Kidney capillary endothelial cell (primary cell): ENCODE measurements at regions not wholly inside any gene's neighbourhood (a gene's known extent, or its start where the extent isn't known, plus 50 kb on each side); places are given as distances from the start of the nearest gene placed in this dataset.
"Not testable (repeated sequence)": the region's sequence is repeated elsewhere in the genome, so short reads cannot be mapped to it uniquely, and the experiment has no call there.

Source experiments
- DNase-seq: peaks from one replicate; pipeline ENCODE4 v3.0.0-alpha.2; 2018; ENCODE audit warnings: low spot score

DNA sequence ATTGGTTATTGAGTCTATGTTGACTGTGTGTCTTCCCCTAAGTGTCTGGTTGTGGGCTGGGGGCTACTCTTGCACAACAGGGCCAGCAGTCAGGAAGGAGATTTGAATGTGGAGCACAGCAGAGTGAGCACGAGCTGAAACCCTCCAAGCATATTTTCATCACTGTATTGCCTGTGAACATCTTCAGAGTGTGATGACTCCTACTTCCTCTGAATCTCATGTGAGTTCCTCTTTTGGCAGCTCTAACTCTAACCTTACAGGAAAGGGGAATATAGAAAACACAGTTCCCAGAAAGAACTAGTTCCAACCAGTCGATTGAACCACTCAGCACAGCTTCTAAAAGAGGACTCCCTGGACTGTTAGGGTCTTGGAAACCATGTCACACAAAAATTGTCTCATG is 211.6 kb downstream of the RAP2B start:
- peak; percentile 60 for DNase-seq

DNA sequence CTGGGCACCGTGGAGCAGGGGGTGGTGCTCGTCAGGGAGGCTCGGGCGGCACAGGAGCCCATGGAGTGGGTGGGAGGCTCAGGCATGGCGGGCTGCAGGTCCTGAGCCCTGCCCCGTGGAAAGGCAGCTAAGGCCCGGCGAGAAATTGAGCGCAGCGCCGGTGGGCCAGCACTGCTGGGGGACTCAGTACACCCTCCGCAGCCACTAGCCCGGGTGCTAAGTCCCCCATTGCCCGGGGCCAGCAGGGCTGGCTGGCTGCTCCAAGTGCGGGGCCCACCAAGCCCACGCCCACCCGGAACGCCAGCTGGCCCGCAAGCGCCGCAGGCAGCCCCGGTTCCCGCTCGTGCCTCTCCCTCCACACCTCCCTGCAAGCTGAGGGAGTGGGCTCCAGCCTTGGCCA is 216.3 kb downstream of the RAP2B start:
- DNase-seq, result not testable (repeated sequence)

DNA sequence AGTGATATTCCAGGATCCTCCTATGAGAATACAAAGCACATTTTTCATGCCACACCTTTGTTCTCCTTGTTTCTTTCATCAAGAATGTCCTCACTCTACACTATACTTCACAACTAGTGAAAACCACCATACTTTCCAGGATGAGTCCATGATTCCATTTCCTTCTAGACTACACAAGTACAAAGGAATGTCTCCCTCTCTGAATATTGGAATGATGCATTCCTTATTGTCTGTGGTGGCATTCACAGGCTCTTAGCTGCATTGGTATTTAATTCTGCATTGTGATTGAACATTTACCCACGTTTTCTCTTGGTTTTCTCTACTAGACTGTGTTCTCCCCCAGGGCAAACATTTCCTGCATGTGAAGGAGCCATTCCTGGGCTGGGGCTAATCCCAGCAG is 217.5 kb downstream of the RAP2B start:
- peak; percentile 34 for DNase-seq

DNA sequence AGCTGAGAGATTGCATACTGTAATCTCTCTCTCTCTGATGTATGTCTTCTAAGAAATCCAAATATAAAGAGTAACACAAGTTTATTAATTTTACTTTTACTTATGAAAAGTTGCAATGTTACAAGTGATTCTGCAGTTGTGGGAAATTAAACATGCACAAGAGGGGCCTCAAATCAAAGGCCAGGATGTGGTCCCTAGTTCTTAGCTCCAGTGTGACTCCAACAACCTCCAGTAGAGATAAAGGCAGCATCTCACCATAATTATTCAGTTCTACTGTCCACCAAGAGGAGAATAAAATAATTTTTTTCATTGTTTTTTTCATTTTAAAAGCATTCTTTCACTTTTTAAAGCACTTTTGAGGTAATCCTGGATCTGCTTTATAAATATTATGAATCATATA is 223.3 kb downstream of the RAP2B start:
- DNase-seq, result no peak

DNA sequence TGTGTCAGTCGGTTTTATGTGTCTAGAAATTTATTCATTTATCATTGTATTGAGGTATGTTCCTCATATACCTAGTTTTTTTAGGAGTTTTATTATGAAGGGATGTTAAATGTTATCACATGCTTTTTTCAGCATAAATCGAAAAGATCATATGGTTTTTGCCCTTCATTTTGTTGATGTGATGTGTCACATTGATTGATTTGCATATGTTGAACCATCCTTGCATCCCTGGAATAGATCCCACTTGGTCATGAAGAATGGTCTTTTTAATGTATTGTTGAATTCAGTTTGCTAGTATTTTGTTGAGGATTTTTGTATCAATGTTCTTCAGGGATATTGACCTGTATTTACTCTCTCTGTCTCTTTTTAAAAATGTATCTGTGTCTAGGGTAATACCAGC is 230.3 kb downstream of the RAP2B start:
- no peak for DNase-seq

DNA sequence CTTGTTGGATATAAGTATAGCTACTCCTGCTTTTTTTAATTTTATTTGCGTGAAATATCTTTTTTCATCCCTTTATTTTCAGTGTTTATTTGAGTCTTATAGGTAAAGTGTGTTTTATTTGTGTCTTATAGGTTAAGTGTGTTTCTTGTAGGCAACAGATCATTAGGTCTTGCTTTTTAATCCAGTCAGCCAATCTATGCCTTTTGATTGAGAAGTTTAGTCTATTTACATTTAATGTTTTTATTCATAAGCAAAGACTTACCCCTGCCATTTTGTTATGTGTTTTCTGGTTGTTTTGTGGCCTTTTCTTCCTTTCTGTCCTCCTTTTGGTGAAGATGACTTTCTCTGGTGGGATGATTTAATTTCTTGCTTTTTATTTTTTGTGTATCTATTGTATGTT is 232.0 kb downstream of the RAP2B start:
- no peak for DNase-seq

DNA sequence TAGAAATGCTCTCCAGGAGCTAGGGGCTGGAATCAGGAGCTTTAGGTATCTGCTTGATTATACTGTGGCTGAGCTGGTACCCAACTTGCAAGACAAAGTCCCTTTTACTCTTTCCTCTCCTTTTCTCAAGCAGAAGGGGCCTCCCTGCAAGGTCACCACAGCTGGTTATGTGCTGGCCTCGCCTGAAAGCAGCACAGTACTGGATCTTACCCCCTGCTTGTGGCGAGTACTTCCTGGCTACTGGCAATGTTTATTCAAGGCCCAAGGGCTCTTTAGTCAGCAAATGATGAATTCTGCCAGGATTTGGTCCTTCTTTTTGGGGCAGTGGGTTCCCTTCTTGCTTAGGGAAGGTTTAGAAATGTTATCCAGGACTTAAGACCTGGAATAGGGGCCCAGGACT is 234.6 kb downstream of the RAP2B start:
- no peak for DNase-seq

DNA sequence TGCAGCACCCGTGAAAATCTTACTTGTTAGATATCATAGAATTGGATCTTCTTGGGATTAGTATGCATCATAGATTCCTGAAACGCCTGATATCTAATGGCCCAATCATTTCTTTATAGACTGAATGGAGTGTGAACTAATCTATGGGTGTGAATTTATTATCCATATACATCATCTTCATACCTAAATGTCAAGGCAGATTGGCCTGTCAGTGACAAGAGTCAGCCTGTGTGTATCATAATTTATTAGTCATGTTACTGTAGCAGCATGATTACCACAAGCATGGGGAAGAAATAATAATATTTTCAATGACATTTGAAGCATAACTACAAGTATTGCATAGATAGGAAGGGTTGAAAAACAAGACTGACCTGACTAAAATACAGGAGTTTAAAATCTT is 235.8 kb downstream of the RAP2B start:
- no peak for DNase-seq

DNA sequence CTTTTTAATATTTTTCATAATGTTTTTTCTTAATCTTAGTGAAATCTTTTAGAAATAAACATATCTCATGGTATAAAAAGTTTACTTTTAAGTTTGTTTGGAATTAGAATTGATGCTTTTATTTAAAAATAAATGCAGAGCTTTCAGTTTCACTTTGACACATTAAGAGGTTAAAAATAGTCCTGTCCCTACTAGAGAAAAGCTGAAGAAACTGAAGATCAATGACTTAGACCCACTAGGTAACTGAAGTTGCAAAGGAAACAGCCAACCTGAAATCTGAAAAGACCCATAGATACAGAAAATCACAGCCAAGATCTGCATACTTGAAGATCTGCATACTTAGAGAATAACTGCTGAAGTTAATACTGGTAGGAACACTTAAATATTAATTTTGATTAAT is 237.6 kb downstream of the RAP2B start:
- no peak for DNase-seq

DNA sequence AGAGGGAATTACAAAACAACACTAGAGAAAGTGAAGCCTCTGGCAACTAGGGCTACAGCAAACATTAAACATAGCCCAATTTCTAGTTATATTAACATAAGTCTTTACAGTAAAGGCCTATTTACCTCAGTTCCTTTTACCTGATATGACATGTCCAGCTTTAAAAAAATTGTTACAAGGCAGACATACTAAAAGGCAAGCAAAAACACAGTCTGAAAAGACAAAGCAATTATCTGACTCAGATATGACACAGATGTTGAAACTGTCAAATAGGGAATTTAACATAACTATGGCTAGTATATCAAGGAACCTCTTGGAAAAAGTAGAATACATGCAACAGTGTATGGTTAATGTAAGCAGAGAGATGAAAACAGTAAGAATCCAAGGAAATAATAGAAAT is 238.6 kb downstream of the RAP2B start:
- peak; percentile 5 for DNase-seq

DNA sequence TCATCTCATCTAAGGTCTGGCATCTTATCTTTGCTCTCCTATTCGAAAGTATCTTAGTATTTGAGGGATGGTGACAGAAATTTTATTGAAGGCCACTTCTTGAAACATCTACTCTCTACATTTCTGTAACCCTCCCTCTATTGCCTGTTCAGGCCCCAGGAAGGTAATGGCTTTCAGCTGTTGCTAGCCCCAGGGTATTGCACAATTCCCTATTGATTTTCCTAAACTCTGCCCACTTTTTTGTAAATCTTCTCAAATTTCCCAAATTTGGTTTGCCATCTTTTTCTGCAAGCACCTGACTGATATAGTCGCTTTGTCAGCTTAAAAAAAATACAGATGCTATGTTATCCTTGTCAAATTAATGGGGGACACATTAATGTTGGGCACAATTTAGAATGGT is 242.1 kb downstream of the RAP2B start:
- DNase-seq, result no peak

DNA sequence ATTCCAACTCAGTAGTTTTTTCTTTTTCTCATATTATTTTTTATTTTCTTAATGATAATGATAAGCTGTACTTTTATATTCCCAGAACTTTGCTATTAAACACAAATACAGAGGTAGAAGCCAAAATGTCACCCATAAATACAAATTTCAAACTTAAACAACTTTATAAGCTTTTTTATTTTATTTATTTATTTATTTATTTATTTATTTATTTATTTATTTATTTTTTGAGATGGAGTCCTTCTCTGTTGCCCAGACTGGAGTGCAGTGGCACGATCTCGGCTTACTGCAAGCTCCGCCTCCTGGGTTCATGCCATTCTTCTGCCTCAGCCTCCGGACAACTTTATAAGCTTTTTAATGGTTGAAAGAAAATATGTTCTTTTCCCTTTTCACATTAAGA is 243.3 kb downstream of the RAP2B start:
- DNase-seq, result not testable (repeated sequence)

DNA sequence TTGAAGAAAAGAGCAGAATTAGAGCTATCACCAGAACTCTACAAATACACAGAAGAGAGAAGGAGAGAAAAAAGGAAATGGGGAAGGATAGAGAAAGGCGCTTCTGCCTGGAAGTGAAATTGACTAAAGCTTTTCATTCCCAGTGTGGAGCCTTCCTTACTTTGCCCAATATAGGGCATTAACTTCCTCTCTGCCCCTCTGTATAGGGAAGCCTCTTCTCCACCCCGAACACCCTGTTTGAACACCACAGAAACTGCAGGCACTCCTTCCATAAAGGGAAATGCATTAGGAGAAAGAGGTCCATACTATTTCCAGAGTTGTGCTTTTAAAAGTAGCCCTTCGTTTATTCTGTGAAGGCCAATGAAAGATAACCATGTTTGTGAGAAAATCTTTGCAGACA is 248.5 kb downstream of the RAP2B start:
- no peak for DNase-seq

DNA sequence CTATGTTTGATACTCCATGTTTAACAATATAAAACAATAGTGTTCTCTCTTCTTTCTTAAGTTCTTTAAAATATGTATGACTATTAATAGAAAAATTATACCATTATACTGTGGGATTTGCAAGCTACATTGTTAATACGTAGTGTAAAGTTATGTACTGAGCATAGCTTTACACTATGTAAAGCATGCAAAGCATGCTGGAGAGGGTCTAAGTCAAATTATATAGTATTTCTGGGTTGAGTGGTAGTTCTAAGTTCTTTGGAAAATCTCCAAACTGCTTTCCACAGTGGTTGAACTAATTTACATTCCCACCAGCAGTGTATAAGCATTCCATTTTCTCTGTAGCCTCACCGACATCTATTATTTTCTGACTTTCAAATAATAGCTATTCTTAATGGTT is 253.0 kb downstream of the RAP2B start:
- DNase-seq, result no peak

DNA sequence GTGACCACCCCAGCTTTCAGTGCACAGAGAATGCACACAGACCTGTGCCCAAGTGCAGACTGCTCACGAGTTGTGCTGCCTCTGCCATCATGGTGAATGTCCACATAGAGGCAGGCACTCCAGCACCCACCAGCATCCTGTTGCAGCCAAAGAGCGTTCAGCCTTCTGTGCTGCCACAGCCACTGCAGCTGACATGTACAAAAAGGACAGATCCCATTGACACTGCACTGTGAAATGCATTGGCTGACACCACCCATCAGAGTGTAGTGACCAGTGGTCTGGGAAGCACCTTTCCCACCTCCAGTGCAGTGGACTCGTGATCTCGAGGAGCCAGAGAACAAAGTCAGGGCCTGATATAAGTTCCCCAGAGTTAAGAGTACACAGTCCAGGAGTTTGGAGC is 260.3 kb downstream of the RAP2B start:
- no peak for DNase-seq

DNA sequence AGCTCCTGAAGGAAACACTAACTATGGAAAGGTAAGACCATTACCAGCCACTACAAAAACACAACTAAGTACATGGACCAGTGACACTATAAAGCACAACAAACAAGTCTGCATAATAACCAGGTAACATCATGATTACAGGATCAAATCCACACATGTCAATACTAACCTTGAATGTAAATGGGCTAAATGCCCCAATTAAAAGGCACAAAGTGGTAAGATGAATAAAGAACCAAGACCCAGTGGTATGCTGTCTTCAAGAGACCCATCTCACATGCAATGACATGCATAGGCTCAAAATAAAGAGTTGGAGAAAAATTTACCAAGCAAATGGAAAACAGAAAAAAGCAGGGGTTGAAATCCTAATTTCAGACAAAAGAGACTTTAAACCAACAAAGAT is 261.8 kb downstream of the RAP2B start:
- DNase-seq, result not testable (repeated sequence)

DNA sequence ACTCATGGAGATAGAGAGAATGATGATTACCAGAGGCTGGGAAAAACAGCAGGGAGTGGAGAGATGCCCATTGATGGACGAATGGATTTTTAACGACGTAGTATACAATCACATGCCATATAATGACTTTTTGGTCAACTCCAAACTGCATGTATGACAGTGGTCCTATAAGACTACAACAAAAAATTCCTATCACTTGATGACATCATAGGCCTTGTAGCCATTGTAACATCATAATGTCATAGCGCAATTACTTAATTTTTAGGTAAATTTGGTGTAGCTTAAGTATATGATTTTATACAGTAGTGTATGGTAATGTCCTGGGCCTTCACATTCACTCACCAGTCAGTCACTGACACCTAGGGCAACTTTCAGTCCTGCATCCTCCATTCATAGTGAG is 264.3 kb downstream of the RAP2B start:
- no peak for DNase-seq

DNA sequence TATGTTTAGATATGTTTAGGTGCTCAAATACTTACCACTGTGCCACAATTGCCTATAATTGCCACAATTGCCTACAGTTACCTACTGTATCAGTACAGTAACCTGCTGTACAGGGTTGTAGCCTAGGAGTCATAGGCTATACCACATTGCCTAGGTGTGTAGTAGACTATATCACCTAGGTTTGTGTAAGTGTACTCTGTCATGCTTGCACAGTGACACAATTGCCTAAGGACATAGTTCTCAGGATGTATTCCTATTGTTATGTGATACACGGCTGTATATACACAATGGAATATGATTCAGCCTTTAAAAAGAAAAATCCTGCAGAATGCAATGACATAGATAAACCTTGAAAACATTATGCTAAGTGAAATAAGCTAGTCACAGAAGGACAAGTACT is 264.8 kb downstream of the RAP2B start:
- DNase-seq, result no peak

DNA sequence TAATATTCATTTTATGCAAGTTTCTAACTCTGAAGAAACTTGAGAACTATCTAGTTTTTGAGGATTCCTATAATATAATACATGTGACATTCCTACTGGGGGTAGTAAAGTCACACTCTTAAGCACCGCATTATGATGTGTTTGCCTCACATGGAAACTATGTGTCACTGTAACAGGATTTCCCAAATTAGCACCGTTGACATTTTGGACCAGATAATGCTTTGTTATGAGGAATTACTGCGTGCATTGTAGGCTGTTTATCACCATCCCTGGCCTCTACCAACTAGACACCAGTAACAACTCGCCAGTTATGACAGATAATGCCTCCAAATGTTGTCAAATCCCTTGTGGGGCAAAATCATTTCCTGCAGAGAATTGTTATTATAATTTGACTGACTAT is 267.8 kb downstream of the RAP2B start:
- DNase-seq, result peak; percentile 63

DNA sequence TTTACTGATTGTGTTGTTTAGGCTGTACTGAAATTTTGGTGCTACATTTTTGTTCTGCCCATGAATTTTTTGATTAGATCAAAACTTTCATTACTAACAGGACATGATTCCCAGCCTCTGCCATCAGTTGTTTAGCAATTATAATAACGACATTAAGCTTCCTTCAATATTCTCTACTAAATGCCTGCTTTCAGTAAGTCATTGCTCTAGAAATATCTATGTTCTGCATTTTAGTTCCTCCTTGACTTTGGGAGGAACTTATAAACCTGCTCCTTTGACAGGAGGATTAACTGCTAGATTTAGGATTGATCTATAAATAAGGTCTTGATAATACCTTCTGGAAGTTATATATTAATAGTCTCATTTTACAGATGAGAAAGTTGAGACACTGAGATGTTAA is 269.1 kb downstream of the RAP2B start:
- DNase-seq, result no peak

DNA sequence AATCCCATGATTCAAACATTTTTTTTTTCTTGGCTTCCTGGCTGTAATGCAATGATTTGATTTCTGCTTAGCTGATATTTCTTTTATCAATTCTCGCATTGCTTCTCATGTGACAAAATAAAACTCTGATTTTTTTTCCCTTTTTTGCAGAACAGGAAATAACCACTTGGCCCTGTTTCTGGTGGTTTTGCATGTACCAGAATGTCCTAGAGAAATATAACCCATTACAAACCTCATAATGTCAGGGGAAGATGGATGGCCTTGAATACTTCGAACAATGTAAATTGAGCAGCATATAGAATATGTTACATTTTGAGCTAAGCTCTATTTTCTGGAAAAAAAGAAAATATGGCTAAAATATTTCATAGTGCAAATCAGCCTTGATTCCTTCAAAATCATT is 275.6 kb downstream of the RAP2B start:
- no peak for DNase-seq

DNA sequence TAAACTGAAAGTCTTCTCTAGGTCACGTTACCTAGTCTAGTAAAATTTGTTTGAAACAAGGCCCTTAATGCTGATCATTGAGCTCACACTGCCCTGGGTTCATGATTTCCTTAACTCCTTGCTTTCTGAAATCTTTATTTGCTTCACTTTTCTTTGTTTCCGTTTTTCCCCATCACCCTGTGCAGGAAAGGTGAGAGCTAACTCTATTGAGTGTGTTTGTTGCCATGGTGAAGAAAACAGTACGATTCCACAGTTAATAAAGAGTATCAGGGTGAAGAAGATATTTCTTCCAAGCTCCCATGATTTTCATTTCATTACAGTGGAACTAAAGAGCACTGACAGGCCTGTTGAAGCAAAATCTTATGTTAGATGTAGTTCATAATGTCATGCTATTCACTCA is 276.2 kb downstream of the RAP2B start:
- no peak for DNase-seq

DNA sequence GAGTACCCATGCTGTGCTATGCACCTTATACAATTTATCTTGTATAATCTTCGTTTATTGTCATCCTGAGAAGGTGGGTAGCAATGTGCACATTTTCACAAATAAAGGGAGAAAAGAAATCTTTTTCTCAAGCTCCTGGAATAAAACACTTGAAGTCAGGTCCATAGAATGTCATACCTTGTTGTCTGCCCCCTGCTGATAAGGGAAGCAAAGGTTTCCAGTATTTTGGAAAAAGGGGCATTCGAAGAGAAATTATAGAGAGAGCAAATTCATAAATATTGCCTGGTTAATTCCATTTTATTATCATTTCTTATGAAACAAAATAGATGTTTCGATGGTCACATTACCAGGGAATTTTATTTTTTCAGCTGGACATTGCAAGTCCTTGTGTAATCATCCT is 277.8 kb downstream of the RAP2B start:
- DNase-seq, result no peak

DNA sequence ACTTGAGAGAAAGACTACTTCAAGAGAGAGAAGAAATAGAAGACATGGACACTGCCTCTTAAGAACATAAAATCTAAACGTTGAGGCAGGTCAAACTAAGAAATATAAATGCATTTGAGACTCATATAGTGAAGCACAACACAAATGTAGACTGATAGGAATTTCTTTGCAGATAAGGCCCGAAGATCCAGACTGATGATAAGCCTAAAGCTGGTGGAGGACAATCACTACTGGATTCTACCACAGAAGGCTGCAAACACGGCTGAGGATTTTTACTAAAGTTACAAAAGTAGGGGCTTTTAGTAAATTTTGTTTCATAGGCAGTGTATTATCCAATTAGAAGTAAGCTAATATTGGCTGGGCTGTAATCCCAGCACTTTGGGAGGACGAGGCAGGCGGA is 278.3 kb downstream of the RAP2B start:
- DNase-seq, result no peak

DNA sequence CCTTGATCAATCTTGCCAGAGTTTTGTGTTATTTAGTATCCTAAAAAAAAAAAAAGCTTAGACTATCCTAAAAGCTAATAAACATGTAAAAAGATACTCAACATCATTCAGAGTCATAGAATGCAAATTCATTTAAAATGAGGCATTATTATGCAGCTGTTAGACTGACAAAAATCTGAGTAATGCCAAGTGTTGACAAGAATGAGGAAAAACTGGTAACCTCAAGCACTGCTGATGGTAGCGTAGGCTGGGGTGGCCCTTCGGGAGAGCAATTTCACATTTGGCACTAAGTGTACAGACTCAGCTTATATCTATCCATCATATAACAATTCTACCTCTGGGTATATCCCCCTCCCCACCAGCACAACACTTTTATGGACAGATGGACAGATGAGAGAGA is 280.4 kb downstream of the RAP2B start:
- no peak for DNase-seq
